ENCODE measurements at regions not wholly inside any gene's neighbourhood (a gene's known extent, or its start where the extent isn't known, plus 50 kb on each side); places are given as distances from the start of the nearest gene placed in this dataset.

GRCh38 chr3:187986514-187986934, 167.4 kb upstream of the LPP start:
- Histone ChIP-seq H3K79me2 (ENCODE audit: low read depth) (no peaks in the 10 kb centered on the region), H3K27ac (peak overlapping the region; percentile 64), H3K4me3 (no peak overlapping the region), H3F3A (ENCODE audit: insufficient read depth, low read depth) (peaks cover 16% of the 10 kb centered on the region; the same call in 1 of the 2 replicates), H3K36me3 (ENCODE audit: low read depth) (no peaks in the 10 kb centered on the region), H2AFZ (peak overlapping the region; percentile 10; the same call in 1 of the 2 replicates), H3K27me3 (ENCODE audit: insufficient read depth, low read depth) (no peaks in the 10 kb centered on the region), H4K20me1 (ENCODE audit: insufficient read depth) (no peaks in the 10 kb centered on the region), H3K4me2 (peak overlapping the region; percentile 37), H3K4me1 (replicated peaks; ENCODE audit: insufficient read depth) (peaks cover 26% of the 10 kb centered on the region), H3K9me2 (ENCODE audit: insufficient read depth) (peaks cover 3% of the 10 kb centered on the region; the same call in 1 of the 2 replicates), H3K9me3 (ENCODE audit: insufficient read depth, low read depth) (no peaks in the 10 kb centered on the region)
- ChIA-PET CTCF (no interaction called here), POLR2A (ENCODE audit: unreplicated experiment) (interaction anchor here (0.6 to 0.7 kb wide), 3 partner anchors 42 to 241 kb away, joined by 3 to 5 read pairs (median 5); no protein-coding TSS in a partner anchor)
- no TSS peak for BruUV-seq (replicated peaks)
- peak; percentile 68 to 84 for DNase-seq
- TF ChIP-seq CTCF (conservative IDR thresholded peaks at IDR 0.05) (no peak), EZH2 (IDR thresholded peaks at IDR 0.05; ENCODE audit: low read depth) (no peak)
- intact Hi-C loops (cut with micrococcal nuclease; ENCODE audit: unreplicated experiment) = loop anchor here (1.0 to 2.0 kb wide), 2 partner anchors 74 to 241 kb away; partner anchors contain the start of gene BCL6

- POLR2A ChIA-PET (ENCODE audit: unreplicated experiment) = no interaction called here
- no peaks in the 10 kb centered on the region for H3K36me3 ChIP-seq (ENCODE audit: low read depth)
- H3F3A ChIP-seq (ENCODE audit: insufficient read depth, low read depth) = peaks cover 16% of the 10 kb centered on the region; the same call in 1 of the 2 replicates
- TSS peak; percentile 15 for BruUV-seq (replicated peaks)
- no peaks in the 10 kb centered on the region for H3K27me3 ChIP-seq (ENCODE audit: insufficient read depth, low read depth)
- no peak overlapping the region for H3K4me3 ChIP-seq
- TF ChIP-seq CTCF (conservative IDR thresholded peaks at IDR 0.05) (no peak), EZH2 (IDR thresholded peaks at IDR 0.05; ENCODE audit: low read depth) (no peak)
- intact Hi-C loops (cut with micrococcal nuclease; ENCODE audit: unreplicated experiment) = loop anchor here (2.0 kb wide), 1 partner anchor 74 kb away; no protein-coding TSS in a partner anchor
- H3K9me3 ChIP-seq (ENCODE audit: insufficient read depth, low read depth) = no peaks in the 10 kb centered on the region
- H3K9me2 ChIP-seq (ENCODE audit: insufficient read depth) = peaks cover 3% of the 10 kb centered on the region; the same call in 1 of the 2 replicates
- peak overlapping the region; percentile 64 for H3K27ac ChIP-seq
- H4K20me1 ChIP-seq (ENCODE audit: insufficient read depth) = no peaks in the 10 kb centered on the region
- peak overlapping the region; percentile 25; the same call in 1 of the 2 replicates for H2AFZ ChIP-seq
- DNase-seq = no peak
- H3K79me2 ChIP-seq (ENCODE audit: low read depth) = no peaks in the 10 kb centered on the region
- H3K4me2 ChIP-seq = peak overlapping the region; percentile 37
- CTCF ChIA-PET = no interaction called here
- peaks cover 26% of the 10 kb centered on the region for H3K4me1 ChIP-seq (replicated peaks; ENCODE audit: insufficient read depth)
Measured at GRCh38 chr3:187987187-187987586, 166.8 kb upstream of the LPP start.

GRCh38 chr3:187987924-187988323, 166.0 kb upstream of the LPP start:
- no peak for TF ChIP-seq EZH2 (IDR thresholded peaks at IDR 0.05; ENCODE audit: low read depth)
- no peak for TF ChIP-seq CTCF (conservative IDR thresholded peaks at IDR 0.05)
- H3K9me2 ChIP-seq (ENCODE audit: insufficient read depth) = peaks cover 3% of the 10 kb centered on the region; the same call in 1 of the 2 replicates
- CTCF ChIA-PET = no interaction called here
- H3K4me3 ChIP-seq = no peak overlapping the region
- 0 out of 2 replicates have a peak overlapping the region, but pooled peaks have one; percentile 37 for H3K4me2 ChIP-seq
- no peaks in the 10 kb centered on the region for H3K9me3 ChIP-seq (ENCODE audit: insufficient read depth, low read depth)
- H2AFZ ChIP-seq = no peak overlapping the region
- H3K79me2 ChIP-seq (ENCODE audit: low read depth) = no peaks in the 10 kb centered on the region
- no peaks in the 10 kb centered on the region for H3K36me3 ChIP-seq (ENCODE audit: low read depth)
- intact Hi-C loops (cut with micrococcal nuclease; ENCODE audit: unreplicated experiment) = loop anchor here (2.0 kb wide), 1 partner anchor 75 kb away; no protein-coding TSS in a partner anchor
- H3K4me1 ChIP-seq (replicated peaks; ENCODE audit: insufficient read depth) = peaks cover 26% of the 10 kb centered on the region
- H3K27me3 ChIP-seq (ENCODE audit: insufficient read depth, low read depth) = no peaks in the 10 kb centered on the region
- no peaks in the 10 kb centered on the region for H4K20me1 ChIP-seq (ENCODE audit: insufficient read depth)
- DNase-seq = no peak
- BruUV-seq (replicated peaks) = no TSS peak
- peak overlapping the region; percentile 64; the same call in 1 of the 2 replicates for H3K27ac ChIP-seq
- H3F3A ChIP-seq (ENCODE audit: insufficient read depth, low read depth) = peaks cover 16% of the 10 kb centered on the region; the same call in 1 of the 2 replicates
- POLR2A ChIA-PET (ENCODE audit: unreplicated experiment) = no interaction called here

Measured in PC-9 (cell line).